ENCODE measurements at regions not wholly inside any gene's neighbourhood (a gene's known extent, or its start where the extent isn't known, plus 50 kb on each side); places are given as distances from the start of the nearest gene placed in this dataset.
"Not testable (repeated sequence)": the region's sequence is repeated elsewhere in the genome, so short reads cannot be mapped to it uniquely, and the experiment has no call there.

DNA sequence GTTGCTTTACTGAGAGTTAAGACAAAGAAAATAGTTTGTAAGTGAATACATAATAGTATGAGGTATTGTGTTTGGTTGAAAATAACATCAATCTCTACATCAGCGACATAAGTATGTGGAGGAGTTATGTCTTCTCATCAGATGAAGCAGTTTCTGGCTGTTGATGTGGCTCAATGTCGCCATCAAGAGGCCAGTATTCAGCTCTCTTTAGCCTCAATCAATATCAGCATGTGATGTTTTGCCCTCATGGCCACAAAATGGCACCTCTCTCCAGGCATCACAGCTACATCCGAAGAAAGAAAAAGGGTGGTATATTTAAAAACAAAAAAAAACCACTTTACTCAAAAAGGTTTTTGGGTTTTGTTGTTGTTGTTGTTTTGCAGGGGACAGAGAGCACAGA is 302.3 kb upstream of the TMEM132C start:
- no peak overlapping the region for H3K4me3 ChIP-seq (ENCODE audit: low read depth, low read length)
- DNase-seq (ENCODE audit: low read depth): no peak
- TF ChIP-seq, protein P1, sequence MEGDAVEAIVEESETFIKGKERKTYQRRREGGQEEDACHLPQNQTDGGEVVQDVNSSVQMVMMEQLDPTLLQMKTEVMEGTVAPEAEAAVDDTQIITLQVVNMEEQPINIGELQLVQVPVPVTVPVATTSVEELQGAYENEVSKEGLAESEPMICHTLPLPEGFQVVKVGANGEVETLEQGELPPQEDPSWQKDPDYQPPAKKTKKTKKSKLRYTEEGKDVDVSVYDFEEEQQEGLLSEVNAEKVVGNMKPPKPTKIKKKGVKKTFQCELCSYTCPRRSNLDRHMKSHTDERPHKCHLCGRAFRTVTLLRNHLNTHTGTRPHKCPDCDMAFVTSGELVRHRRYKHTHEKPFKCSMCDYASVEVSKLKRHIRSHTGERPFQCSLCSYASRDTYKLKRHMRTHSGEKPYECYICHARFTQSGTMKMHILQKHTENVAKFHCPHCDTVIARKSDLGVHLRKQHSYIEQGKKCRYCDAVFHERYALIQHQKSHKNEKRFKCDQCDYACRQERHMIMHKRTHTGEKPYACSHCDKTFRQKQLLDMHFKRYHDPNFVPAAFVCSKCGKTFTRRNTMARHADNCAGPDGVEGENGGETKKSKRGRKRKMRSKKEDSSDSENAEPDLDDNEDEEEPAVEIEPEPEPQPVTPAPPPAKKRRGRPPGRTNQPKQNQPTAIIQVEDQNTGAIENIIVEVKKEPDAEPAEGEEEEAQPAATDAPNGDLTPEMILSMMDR (conservative IDR thresholded peaks at IDR 0.05; ENCODE audit: low read depth, low read length): no peak

DNA sequence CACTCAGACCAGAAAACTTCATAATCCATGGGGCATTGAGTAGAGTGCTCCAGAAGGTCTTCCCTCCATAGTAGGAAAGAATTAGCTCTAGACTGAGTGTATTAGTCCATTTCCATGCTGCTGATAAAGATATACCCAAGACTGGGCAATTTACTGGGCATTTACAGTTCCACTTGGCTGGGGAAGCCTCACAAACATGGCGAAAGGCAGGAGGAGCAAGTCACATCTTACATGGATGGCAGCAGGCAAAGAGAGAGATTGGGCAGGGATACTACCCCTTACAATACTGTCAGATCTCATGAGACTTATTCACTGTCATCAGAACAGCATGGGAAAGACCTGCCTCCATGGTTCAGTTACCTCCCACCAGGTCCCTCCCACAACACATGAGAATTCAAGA is 300.6 kb upstream of the TMEM132C start:
- DNase-seq (ENCODE audit: low read depth): no peak
- TF ChIP-seq, protein P1 (conservative IDR thresholded peaks at IDR 0.05; ENCODE audit: low read depth, low read length): no peak
- H3K4me3 ChIP-seq (ENCODE audit: low read depth, low read length): no peak overlapping the region

DNA sequence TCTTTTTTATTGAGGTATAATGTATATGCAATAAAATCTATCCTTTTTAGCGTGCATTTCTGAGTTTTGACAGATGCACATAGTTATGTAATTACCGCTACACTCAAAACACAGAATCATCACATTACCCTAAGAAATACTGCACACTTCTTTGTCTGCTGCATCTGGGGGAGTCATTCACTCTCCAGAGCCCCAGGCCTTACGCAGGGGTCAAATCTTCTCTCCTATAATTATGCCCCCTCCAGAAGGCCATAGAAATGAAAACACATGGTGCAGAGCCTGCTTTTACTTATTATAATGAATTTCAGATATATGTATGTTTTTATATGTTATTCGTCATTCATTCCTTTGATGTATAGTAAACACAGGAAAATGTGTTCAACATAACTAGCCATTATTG is 296.5 kb upstream of the TMEM132C start:
- TF ChIP-seq, protein P1 (conservative IDR thresholded peaks at IDR 0.05; ENCODE audit: low read depth, low read length): no peak
- DNase-seq (ENCODE audit: low read depth): no peak
- no peak overlapping the region for H3K4me3 ChIP-seq (ENCODE audit: low read depth, low read length)

DNA sequence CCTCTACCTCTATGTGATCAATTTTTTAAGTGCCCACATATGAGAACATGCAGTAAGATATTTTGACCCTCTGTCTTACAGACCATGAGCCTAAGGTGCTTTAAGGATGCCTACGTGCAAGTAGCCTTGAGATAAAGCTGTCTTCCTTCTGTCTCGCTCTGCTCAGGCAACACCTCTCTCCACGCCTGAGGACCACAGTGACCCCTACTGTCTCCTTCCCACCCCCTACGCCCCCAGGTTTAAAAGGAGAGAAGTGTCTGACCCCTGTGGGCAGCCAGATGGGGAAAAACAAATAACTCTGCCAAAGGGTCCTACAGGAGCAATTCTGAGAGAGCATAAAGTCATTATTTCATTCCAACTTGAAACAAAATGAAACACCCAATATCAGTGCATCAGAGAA is 286.4 kb upstream of the TMEM132C start:
- TF ChIP-seq, protein P1 (conservative IDR thresholded peaks at IDR 0.05; ENCODE audit: low read depth, low read length): no peak

DNA sequence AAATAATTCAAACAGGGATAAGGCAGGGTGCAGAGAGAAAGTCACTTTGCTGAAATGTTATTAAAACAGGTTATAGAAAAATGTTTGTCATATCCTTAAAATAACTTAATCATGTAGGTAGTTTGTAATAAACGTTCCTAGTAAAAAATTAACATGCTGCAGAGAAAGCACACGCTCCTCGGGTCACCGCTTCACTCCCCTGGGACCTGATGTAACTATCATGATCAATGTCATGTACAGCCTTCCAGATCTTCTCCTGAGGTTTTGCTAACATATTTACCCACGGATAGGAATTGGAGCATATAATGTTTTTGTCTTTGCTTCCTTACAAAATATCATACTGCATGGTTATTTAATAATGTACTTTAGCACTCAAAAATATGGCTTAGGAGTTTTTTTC is 285.1 kb upstream of the TMEM132C start:
- H3K4me3 ChIP-seq (ENCODE audit: low read depth, low read length): no peak overlapping the region
- TF ChIP-seq, protein P1 (conservative IDR thresholded peaks at IDR 0.05; ENCODE audit: low read depth, low read length): no peak
- DNase-seq (ENCODE audit: low read depth): no peak

More for the DNA sequence above, 286.4 kb upstream of the TMEM132C start:
- no peak for DNase-seq (ENCODE audit: low read depth)
- no peak overlapping the region for H3K4me3 ChIP-seq (ENCODE audit: low read depth, low read length)

DNA sequence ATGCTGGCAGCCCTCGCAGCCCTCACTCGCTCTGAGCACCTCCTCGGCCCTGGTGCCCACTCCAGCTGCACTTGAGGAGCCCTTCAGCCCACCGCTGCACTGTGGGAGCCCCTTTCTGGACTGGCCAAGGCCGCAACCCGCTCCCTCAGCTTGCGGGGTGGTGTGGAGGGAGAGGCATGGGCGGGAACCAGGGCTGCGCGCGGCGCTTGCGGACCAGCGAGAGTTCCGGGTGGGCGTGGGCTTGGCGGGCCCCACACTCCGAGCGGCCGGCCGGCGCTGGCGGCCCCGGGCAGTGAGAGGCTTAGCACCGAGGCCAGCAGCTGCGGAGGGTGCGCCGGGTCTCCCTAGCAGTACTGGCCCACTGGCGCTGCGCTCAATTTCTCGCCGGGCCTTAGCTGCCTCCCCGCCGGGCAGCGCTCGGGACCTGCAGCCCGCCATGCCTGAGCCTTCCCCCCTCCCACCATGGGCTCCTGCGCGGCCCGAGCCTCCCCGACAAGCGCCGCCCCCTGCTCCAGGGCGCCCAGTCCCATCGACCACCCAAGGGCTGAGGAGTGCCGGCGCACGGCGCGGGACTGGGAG is 283.7 kb upstream of the TMEM132C start:
- not testable (repeated sequence) for DNase-seq (ENCODE audit: low read depth); H3K4me3 ChIP-seq (ENCODE audit: low read depth, low read length)

DNA sequence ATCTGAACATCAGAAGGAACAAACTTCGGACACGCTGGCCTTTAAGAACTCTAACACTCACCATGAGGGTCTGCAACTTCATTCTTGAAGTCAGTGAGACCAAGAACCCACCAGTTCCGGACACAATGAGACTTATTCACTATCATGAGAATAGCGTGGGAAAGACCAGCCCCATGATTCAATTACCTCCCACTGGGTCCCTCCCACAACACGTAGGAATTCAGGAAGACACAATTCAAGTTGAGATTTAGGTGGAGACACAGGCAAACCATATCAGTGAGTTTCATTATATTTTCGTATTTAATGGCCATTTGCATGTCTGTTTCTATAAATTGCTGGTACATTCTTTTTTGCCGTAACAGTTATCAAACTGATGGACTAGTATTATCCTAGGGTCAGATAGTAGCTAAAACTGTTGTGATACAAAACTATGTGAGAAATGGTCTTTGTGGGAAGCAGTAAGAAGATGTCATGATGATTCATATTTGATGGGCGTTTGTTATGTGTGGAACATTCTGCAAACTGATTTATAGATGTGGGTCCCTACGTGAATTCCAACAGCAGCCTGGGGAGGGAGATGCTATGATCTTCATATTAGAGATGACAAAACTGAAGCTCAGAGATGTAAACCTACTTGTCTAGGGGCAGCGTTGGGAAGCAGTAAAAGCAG is 282.4 kb upstream of the TMEM132C start:
- H3K4me3 ChIP-seq (ENCODE audit: low read depth, low read length): no peak overlapping the region
- TF ChIP-seq, protein P1 (conservative IDR thresholded peaks at IDR 0.05; ENCODE audit: low read depth, low read length): no peak
- DNase-seq (ENCODE audit: low read depth): no peak
